MCF 10A (cell line): ENCODE measurements at regions not wholly inside any gene's neighbourhood (a gene's known extent, or its start where the extent isn't known, plus 50 kb on each side); places are given as distances from the start of the nearest gene placed in this dataset.

ENCODE experiments used
- BruUV-seq: library from RNA; stranded (reverse); fragments of 400-500 nt; replicated peaks from 2 replicates; lab custom pipeline; 2021; lab: Mats Ljungman, UMichigan
- CTCF ChIA-PET: fragments of 300-600 bp; sonication (Branson Sonifier 250); formaldehyde crosslinking; extraction: SDS; loops from one replicate; lab custom pipeline; 2021; ENCODE audit warnings: antibody characterized with exemption, inconsistent platforms; lab: Yijun Ruan, JAX
- POLR2A ChIA-PET: fragments of 300-600, 350-650 bp; sonication (Branson Sonifier 250); formaldehyde crosslinking; extraction: SDS; loops from one replicate; lab custom pipeline; 2020; ENCODE audit warnings: antibody characterized with exemption, inconsistent platforms; lab: Yijun Ruan, JAX
- DNase-seq: peaks from one replicate; pipeline ENCODE4 v3.0.0-alpha.2; 2018; ENCODE audit not compliant: unreplicated experiment
- H3K27ac Mint-ChIP-seq: one replicate; pipeline ENCODE4 v1.8.0; 2022; ENCODE audit warnings: mild to moderate bottlenecking, low read depth, mixed read lengths; ENCODE audit not compliant: unreplicated experiment
- H3K27me3 Mint-ChIP-seq: one replicate; pipeline ENCODE4 v1.8.0; 2022; ENCODE audit warnings: mixed read lengths; ENCODE audit not compliant: insufficient read depth, unreplicated experiment
- H3K36me3 Mint-ChIP-seq: one replicate; pipeline ENCODE4 v1.8.0; 2022; ENCODE audit warnings: mild to moderate bottlenecking, moderate library complexity, mixed read lengths; ENCODE audit not compliant: insufficient read depth, unreplicated experiment
- H3K4me1 Mint-ChIP-seq: one replicate; pipeline ENCODE4 v1.8.0; 2022; ENCODE audit warnings: mixed read lengths; ENCODE audit not compliant: insufficient read depth, unreplicated experiment
- H3K4me3 Mint-ChIP-seq: one replicate; pipeline ENCODE4 v1.8.0; 2022; ENCODE audit warnings: mild to moderate bottlenecking, moderate library complexity, mixed read lengths; ENCODE audit not compliant: unreplicated experiment
- H3K9me3 Mint-ChIP-seq: one replicate; pipeline ENCODE4 v1.8.0; 2022; ENCODE audit warnings: mixed read lengths; ENCODE audit not compliant: unreplicated experiment
- CTCF ChIP-seq: fragments of 200-600 bp; IDR thresholded peaks from one replicate; pipeline ENCODE4 v1.8.0; 2022; ENCODE audit warnings: antibody characterized with exemption, mild to moderate bottlenecking; ENCODE audit not compliant: unreplicated experiment
- intact Hi-C: fragments of 100-400 bp; cut with micrococcal nuclease; formaldehyde crosslinking; loops from 2 replicates; pipeline ENCODE4 v1.14.1; 2022

- Mint-ChIP-seq H3K9me3 (peaks cover 10% of the 10 kb centered on the region), H3K27me3 (no peaks in the 10 kb centered on the region), H3K4me1 (peaks cover 17% of the 10 kb centered on the region), H3K36me3 (no peaks in the 10 kb centered on the region), H3K4me3 (no peak overlapping the region), H3K27ac (no peak overlapping the region)
- no peak for TF ChIP-seq CTCF
- intact Hi-C loops = no loop called here
- peak; percentile 14 for DNase-seq
- ChIA-PET POLR2A (interaction anchor here (0.7 to 1.3 kb wide), 3 partner anchors 18 to 468 kb away, joined by 3 to 4 read pairs (median 3); no protein-coding TSS in a partner anchor), CTCF (no interaction called here)
- no TSS peak for BruUV-seq
Measured at GRCh38 chr22:47310601-47311000, 548.2 kb downstream of the TBC1D22A start.

- no peak for DNase-seq
- Mint-ChIP-seq H3K27me3 (no peaks in the 10 kb centered on the region), H3K9me3 (peaks cover 6% of the 10 kb centered on the region), H3K27ac (no peak overlapping the region), H3K36me3 (no peaks in the 10 kb centered on the region), H3K4me3 (no peak overlapping the region), H3K4me1 (peaks cover 17% of the 10 kb centered on the region)
- intact Hi-C loops = no loop called here
- no TSS peak for BruUV-seq
- CTCF ChIA-PET = interaction anchor here (0.6 kb wide), 1 partner anchor 121 kb away, joined by 3 read pairs; no protein-coding TSS in a partner anchor
- no peak for TF ChIP-seq CTCF
- POLR2A ChIA-PET = interaction anchor here (0.6 to 1.3 kb wide), 4 partner anchors 19 to 1861 kb away, joined by 3 to 4 read pairs (median 3); no protein-coding TSS in a partner anchor
Measured at GRCh38 chr22:47309946-47310345, 547.5 kb downstream of the TBC1D22A start.

- BruUV-seq = no TSS peak
- Mint-ChIP-seq H3K4me3 (no peak overlapping the region), H3K36me3 (no peaks in the 10 kb centered on the region), H3K27ac (no peak overlapping the region), H3K9me3 (peaks cover 2% of the 10 kb centered on the region), H3K4me1 (peaks cover 17% of the 10 kb centered on the region), H3K27me3 (no peaks in the 10 kb centered on the region)
- TF ChIP-seq CTCF = no peak
- POLR2A ChIA-PET = interaction anchor here (0.6 to 0.7 kb wide), 2 partner anchors 329 to 1861 kb away, joined by 3 read pairs; no protein-coding TSS in a partner anchor
- no peak for DNase-seq
- CTCF ChIA-PET = interaction anchor here (0.6 kb wide), 1 partner anchor 121 kb away, joined by 3 read pairs; no protein-coding TSS in a partner anchor
- intact Hi-C loops = no loop called here
Measured at GRCh38 chr22:47309476-47309875, 547.0 kb downstream of the TBC1D22A start.

GRCh38 chr22:47308886-47309285 is 546.4 kb downstream of the TBC1D22A start:
- Mint-ChIP-seq H3K9me3 (no peaks in the 10 kb centered on the region), H3K27me3 (no peaks in the 10 kb centered on the region), H3K36me3 (no peaks in the 10 kb centered on the region), H3K4me3 (no peak overlapping the region), H3K4me1 (peaks cover 17% of the 10 kb centered on the region), H3K27ac (no peak overlapping the region)
- no peak for TF ChIP-seq CTCF
- CTCF ChIA-PET = no interaction called here
- DNase-seq = no peak
- BruUV-seq = no TSS peak
- intact Hi-C loops = no loop called here
- POLR2A ChIA-PET = no interaction called here
